SK-N-SH (cell line): ENCODE measurements at regions not wholly inside any gene's neighbourhood (a gene's known extent, or its start where the extent isn't known, plus 50 kb on each side); places are given as distances from the start of the nearest gene placed in this dataset.
"Not testable (repeated sequence)": the region's sequence is repeated elsewhere in the genome, so short reads cannot be mapped to it uniquely, and the experiment has no call there.

ENCODE experiments used
- CTCF ChIA-PET: fragments of 300-600, 350-600 bp; formaldehyde crosslinking; extraction: SDS; loops from one replicate; lab custom pipeline; 2021; lab: Yijun Ruan, JAX
- POLR2A ChIA-PET: fragments of 350-600 bp; sonication (Branson Sonifier 250); formaldehyde crosslinking; extraction: SDS; loops from one replicate; lab custom pipeline; 2020; ENCODE audit warnings: antibody characterized with exemption, inconsistent platforms; lab: Yijun Ruan, JAX
- DNase-seq: peaks from one replicate; pipeline ENCODE4 v3.0.0; 2012
- H2AFZ ChIP-seq: fragments of 200-600 bp; sonication (generic); 2 replicates; pipeline ENCODE4 v1.8.1; 2016; ENCODE audit warnings: antibody characterized with exemption, mild to moderate bottlenecking, low read depth
- H3F3A ChIP-seq: fragments of 200-600 bp; sonication (generic); replicated peaks from 2 replicates; pipeline ENCODE3; 2016; ENCODE audit warnings: antibody characterized with exemption, mild to moderate bottlenecking; ENCODE audit not compliant: insufficient read depth
- H3K27ac ChIP-seq, 2 experiments: fragments of 200-500 bp in 1 of 2; fragments of 200-600 bp in 1 of 2; sonication (Bioruptor generic) in 1 of 2; sonication (generic), shearing (Covaris generic) in 1 of 2; 2 replicates each; pipeline versions ENCODE4 v1.5.1 to v1.6.1; 2014 to 2016; ENCODE audit warnings: low read depth in 2 of 2, inconsistent platforms in 1 of 2, low read length in 1 of 2, mild to moderate bottlenecking in 1 of 2, mixed read lengths in 1 of 2
- H3K27me3 ChIP-seq: fragments of 200-600 bp; sonication (generic), shearing (Covaris generic); 2 replicates; pipeline ENCODE4 v1.6.1; 2016; ENCODE audit warnings: mixed run types; ENCODE audit not compliant: insufficient read depth
- H3K36me3 ChIP-seq, 2 experiments: fragments of 200-500 bp in 1 of 2; fragments of 200-600 bp in 1 of 2; sonication (Bioruptor generic) in 1 of 2; sonication (generic) in 1 of 2; replicated peaks in 1 of 2; 2 replicates each; pipeline versions ENCODE3 to v1.5.1; 2014 to 2016; ENCODE audit warnings: low read length in 1 of 2, mild to moderate bottlenecking in 1 of 2; ENCODE audit not compliant: insufficient read depth in 2 of 2, control insufficient read depth in 1 of 2
- H3K4me1 ChIP-seq, 2 experiments: fragments of 200-500 bp in 1 of 2; fragments of 200-600 bp in 1 of 2; sonication (Bioruptor generic) in 1 of 2; sonication (generic), shearing (Covaris generic) in 1 of 2; 2 replicates each; pipeline versions ENCODE4 v1.5.1 to v1.6.1; 2014 to 2016; ENCODE audit warnings: low read depth in 1 of 2, low read length in 1 of 2, mixed run types in 1 of 2; ENCODE audit not compliant: insufficient read depth in 2 of 2, control insufficient read depth in 1 of 2
- H3K4me2 ChIP-seq: fragments of 200-600 bp; sonication (generic), shearing (Covaris generic); 2 replicates; pipeline ENCODE4 v1.6.1; 2017; ENCODE audit warnings: mixed run types
- H3K4me3 ChIP-seq, 2 experiments: fragments of 200-500 bp in 1 of 2; fragments of 200-600 bp in 1 of 2; sonication (Bioruptor generic) in 1 of 2; sonication (generic), shearing (Covaris generic) in 1 of 2; 2 replicates each; pipeline versions ENCODE4 v1.5.1 to v1.8.1; 2014 to 2016; ENCODE audit warnings: low read depth in 2 of 2, inconsistent platforms in 1 of 2, low read length in 1 of 2, mild to moderate bottlenecking in 1 of 2, mixed read lengths in 1 of 2, moderate library complexity in 1 of 2
- H3K79me2 ChIP-seq: fragments of 200-600 bp; sonication (generic); 2 replicates; pipeline ENCODE4 v1.8.1; 2017; ENCODE audit warnings: mild to moderate bottlenecking; ENCODE audit not compliant: insufficient read depth
- H3K9ac ChIP-seq: fragments of 200-600 bp; sonication (generic); 2 replicates; pipeline ENCODE4 v1.6.1; 2017; ENCODE audit warnings: mixed run types
- H3K9me2 ChIP-seq: fragments of 200-600 bp; sonication (generic); 2 replicates; pipeline ENCODE4 v1.6.1; 2017; ENCODE audit warnings: mixed run types
- H3K9me3 ChIP-seq: fragments of 200-600 bp; sonication (generic); 2 replicates; pipeline ENCODE4 v1.6.1; 2017; ENCODE audit warnings: mixed run types, mild to moderate bottlenecking, moderate library complexity
- H4K20me1 ChIP-seq: fragments of 200-600 bp; sonication (generic); 2 replicates; pipeline ENCODE4 v1.6.1; 2017; ENCODE audit warnings: mild to moderate bottlenecking, mixed run types; ENCODE audit not compliant: insufficient read depth
- EP300 ChIP-seq, 2 experiments: IDR thresholded peaks; 2 replicates each; pipeline versions ENCODE4 v1.4.0 to v1.6.1; 2012; ENCODE audit warnings: borderline replicate concordance in 1 of 2, low read depth in 1 of 2, low read length in 1 of 2
- EZH2phosphoT487 ChIP-seq: fragments of 200-600 bp; sonication (generic); IDR thresholded peaks from 2 replicates; pipeline ENCODE4 v1.6.1; 2017; ENCODE audit warnings: low read depth, mixed run types, mild to moderate bottlenecking, antibody characterized with exemption, moderate library complexity, borderline replicate concordance
- FOSL2 ChIP-seq: IDR thresholded peaks from 2 replicates; pipeline ENCODE4 v1.4.0; 2012; ENCODE audit warnings: low read depth, mild to moderate bottlenecking, moderate library complexity, borderline replicate concordance
- FOXM1 ChIP-seq: IDR thresholded peaks from 2 replicates; pipeline ENCODE4 v1.4.0; 2012; ENCODE audit warnings: low read depth, mild to moderate bottlenecking
- GATA2 ChIP-seq: sonication (generic); formaldehyde crosslinking; IDR thresholded peaks from 2 replicates; pipeline ENCODE4 v1.5.0; 2020; ENCODE audit warnings: mild to moderate bottlenecking, missing genetic modification reagents
- JUND ChIP-seq: IDR thresholded peaks from 2 replicates; pipeline ENCODE4 v1.4.0; 2012
- MXI1 ChIP-seq: IDR thresholded peaks from 2 replicates; pipeline ENCODE4 v1.6.1; 2012; ENCODE audit warnings: mild to moderate bottlenecking, low read depth, low read length, improper control_type of control experiment
- NFIC ChIP-seq: IDR thresholded peaks from 2 replicates; pipeline ENCODE4 v1.4.0; 2012; ENCODE audit warnings: borderline replicate concordance
- NRF1 ChIP-seq: IDR thresholded peaks from 2 replicates; pipeline ENCODE4 v1.6.1; 2012; ENCODE audit warnings: low read depth, mild to moderate bottlenecking, low read length
- RXRA ChIP-seq: IDR thresholded peaks from 2 replicates; pipeline ENCODE4 v1.4.0; 2012; ENCODE audit warnings: low read depth, mild to moderate bottlenecking, borderline replicate concordance
- TAF1 ChIP-seq: IDR thresholded peaks from 2 replicates; pipeline ENCODE4 v1.6.1; 2012; ENCODE audit warnings: low read depth, mild to moderate bottlenecking, low read length, moderate library complexity, borderline replicate concordance
- TCF12 ChIP-seq: IDR thresholded peaks from 2 replicates; pipeline ENCODE4 v1.4.0; 2012
- WGBS: methylation state at CpG from one replicate; pipeline ENCODE4 v1.1.6; 2017; ENCODE audit warnings: low lambda C conversion rate; 5-methylcytosine and 5-hydroxymethylcytosine counted together
- TF ChIP-seq, protein P1 (sequence below): fragments of 150-350 bp; IDR thresholded peaks from 2 replicates; pipeline ENCODE4 v1.6.1; 2017; ENCODE audit warnings: antibody characterized with exemption, low read length, low read depth, borderline replicate concordance
- TF ChIP-seq, protein P2 (sequence below): IDR thresholded peaks from 2 replicates; pipeline ENCODE4 v1.4.0; 2012; ENCODE audit warnings: low read depth
- TF ChIP-seq, protein P3 (sequence below): IDR thresholded peaks from 2 replicates; pipeline ENCODE4 v1.4.0; 2012; ENCODE audit warnings: low read depth, borderline replicate concordance
- TF ChIP-seq, protein P4 (sequence below): fragments of 200-600 bp; sonication (generic); IDR thresholded peaks from 2 replicates; pipeline ENCODE4 v1.6.1; 2017; ENCODE audit warnings: antibody characterized with exemption, mild to moderate bottlenecking, moderate library complexity

DNA sequence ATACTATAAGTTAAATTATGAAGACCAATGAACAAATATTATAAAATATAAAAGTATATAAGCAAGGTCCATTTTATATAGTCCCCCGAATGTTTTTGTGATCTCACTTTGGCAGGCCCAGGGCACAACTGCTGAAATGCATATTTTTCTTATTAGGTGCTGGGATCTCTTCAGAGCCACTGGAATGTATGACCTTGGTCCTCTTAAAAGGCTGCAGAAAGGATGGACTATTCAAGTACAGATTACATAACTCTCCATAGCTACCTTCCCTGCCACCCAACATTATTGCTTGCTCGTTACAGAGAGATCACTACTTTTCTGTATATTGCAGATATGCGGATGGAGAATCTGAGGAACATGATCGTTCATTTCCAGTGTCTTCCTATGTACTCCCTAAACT lies 925.6 kb upstream of the CELF4 start:
- WGBS = 31% methylated on average over 4 of the region's 4 CpGs
- Histone ChIP-seq H2AFZ (no peak overlapping the region), H3F3A (no peaks in the 10 kb centered on the region), H3K36me3 (no peaks in the 10 kb centered on the region), H3K4me2 (no peak overlapping the region), H3K9me3 (0 out of 2 replicates have a peak, but pooled peaks cover 3% of the 10 kb centered on the region), H3K27ac (no peak overlapping the region), H3K27me3 (no peaks in the 10 kb centered on the region), H3K79me2 (no peaks in the 10 kb centered on the region), H3K9ac (no peak overlapping the region), H3K9me2 (no peaks in the 10 kb centered on the region)
- POLR2A ChIA-PET = no interaction called here
- TF ChIP-seq NRF1 = no peak
- TF ChIP-seq, protein P1, sequence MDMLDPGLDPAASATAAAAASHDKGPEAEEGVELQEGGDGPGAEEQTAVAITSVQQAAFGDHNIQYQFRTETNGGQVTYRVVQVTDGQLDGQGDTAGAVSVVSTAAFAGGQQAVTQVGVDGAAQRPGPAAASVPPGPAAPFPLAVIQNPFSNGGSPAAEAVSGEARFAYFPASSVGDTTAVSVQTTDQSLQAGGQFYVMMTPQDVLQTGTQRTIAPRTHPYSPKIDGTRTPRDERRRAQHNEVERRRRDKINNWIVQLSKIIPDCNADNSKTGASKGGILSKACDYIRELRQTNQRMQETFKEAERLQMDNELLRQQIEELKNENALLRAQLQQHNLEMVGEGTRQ = no peak
- TF ChIP-seq FOSL2 = no peak
- TF ChIP-seq JUND = no peak
- TF ChIP-seq, protein P2, sequence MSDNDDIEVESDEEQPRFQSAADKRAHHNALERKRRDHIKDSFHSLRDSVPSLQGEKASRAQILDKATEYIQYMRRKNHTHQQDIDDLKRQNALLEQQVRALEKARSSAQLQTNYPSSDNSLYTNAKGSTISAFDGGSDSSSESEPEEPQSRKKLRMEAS = no peak
- TF ChIP-seq, protein P3, sequence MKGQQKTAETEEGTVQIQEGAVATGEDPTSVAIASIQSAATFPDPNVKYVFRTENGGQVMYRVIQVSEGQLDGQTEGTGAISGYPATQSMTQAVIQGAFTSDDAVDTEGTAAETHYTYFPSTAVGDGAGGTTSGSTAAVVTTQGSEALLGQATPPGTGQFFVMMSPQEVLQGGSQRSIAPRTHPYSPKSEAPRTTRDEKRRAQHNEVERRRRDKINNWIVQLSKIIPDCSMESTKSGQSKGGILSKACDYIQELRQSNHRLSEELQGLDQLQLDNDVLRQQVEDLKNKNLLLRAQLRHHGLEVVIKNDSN = no peak
- no peak for TF ChIP-seq FOXM1
- TF ChIP-seq NFIC = no peak
- TF ChIP-seq MXI1 = no peak
- TF ChIP-seq TAF1 = no peak
- TF ChIP-seq TCF12 = no peak
- TF ChIP-seq, protein P4, sequence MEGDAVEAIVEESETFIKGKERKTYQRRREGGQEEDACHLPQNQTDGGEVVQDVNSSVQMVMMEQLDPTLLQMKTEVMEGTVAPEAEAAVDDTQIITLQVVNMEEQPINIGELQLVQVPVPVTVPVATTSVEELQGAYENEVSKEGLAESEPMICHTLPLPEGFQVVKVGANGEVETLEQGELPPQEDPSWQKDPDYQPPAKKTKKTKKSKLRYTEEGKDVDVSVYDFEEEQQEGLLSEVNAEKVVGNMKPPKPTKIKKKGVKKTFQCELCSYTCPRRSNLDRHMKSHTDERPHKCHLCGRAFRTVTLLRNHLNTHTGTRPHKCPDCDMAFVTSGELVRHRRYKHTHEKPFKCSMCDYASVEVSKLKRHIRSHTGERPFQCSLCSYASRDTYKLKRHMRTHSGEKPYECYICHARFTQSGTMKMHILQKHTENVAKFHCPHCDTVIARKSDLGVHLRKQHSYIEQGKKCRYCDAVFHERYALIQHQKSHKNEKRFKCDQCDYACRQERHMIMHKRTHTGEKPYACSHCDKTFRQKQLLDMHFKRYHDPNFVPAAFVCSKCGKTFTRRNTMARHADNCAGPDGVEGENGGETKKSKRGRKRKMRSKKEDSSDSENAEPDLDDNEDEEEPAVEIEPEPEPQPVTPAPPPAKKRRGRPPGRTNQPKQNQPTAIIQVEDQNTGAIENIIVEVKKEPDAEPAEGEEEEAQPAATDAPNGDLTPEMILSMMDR = no peak
- TF ChIP-seq EZH2phosphoT487 = no peak
- no peak for TF ChIP-seq EP300 (IDR thresholded peaks at IDR 0.05; ENCODE audit: borderline replicate concordance in 1 of 2, low read depth in 1 of 2, low read length in 1 of 2)
- TF ChIP-seq RXRA = no peak
- TF ChIP-seq GATA2 = no peak
- TF ChIP-seq, all 33 proteins: peak for 0
- CTCF ChIA-PET = interaction anchor here (0.6 kb wide), 1 partner anchor 727 kb away, joined by 3 read pairs; no protein-coding TSS in a partner anchor
- Histone ChIP-seq H3K4me1 (no peaks in the 10 kb centered on the region), H4K20me1 (no peaks in the 10 kb centered on the region), H3K4me3 (no peak overlapping the region)
- DNase-seq = no peak

DNA sequence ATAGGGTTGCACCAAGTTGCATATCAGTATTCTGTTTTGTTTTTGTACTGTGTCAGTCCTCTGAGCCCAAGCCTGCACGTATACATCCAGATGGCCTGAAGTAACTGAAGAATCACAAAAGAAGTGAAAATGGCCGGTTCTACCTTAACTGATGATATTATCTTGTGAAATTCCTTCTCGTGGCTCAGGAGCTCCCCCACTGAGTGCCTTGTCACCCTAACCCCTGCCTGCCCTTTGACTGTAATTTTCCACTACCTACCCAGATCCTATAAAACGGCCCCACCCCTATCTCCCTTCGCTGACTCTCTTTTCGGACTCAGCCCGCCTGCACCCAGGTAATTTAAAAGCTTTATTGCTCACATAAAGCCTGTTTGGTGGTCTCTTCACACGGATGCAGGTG lies 924.1 kb upstream of the CELF4 start:
- DNase-seq, H3K36me3 ChIP-seq, H3K27ac ChIP-seq, H3K9me2 ChIP-seq, H3K27me3 ChIP-seq, H3K9me3 ChIP-seq, POLR2A ChIA-PET, H3K9ac ChIP-seq, H3K79me2 ChIP-seq, H3K4me2 ChIP-seq, H4K20me1 ChIP-seq, H3K4me1 ChIP-seq, H3F3A ChIP-seq, H3K4me3 ChIP-seq, H2AFZ ChIP-seq, CTCF ChIA-PET: not testable (repeated sequence)
- WGBS = 23% methylated on average over 8 of the region's 8 CpGs
